Kidney (tissue), 13 donors: ENCODE measurements at regions not wholly inside any gene's neighbourhood (a gene's known extent, or its start where the extent isn't known, plus 50 kb on each side); places are given as distances from the start of the nearest gene placed in this dataset.

Experiments used
- DNase-seq, 5 donors: peaks; one replicate each; pipeline ENCODE4 v3.0.0-alpha.2; 2013 to 2020
- FAIRE-seq: peaks from 2 replicates; lab custom pipeline; 2012; peaks lifted over from hg19 to GRCh38; lab: Jason Lieb, UNC
- H3K27ac ChIP-seq, 2 donors: one replicate each; pipeline ENCODE4 v1.7.0; 2013; ENCODE audit warnings: low read depth in 2 of 2, low read length in 2 of 2, inconsistent platforms in 1 of 2
- H3K27me3 ChIP-seq: one replicate; pipeline ENCODE4 v1.7.1; 2013; ENCODE audit warnings: low read length, inconsistent platforms; ENCODE audit not compliant: control insufficient read depth, insufficient read depth
- H3K36me3 ChIP-seq, 3 donors: one replicate each; pipeline versions ENCODE4 v1.7.0 to v1.7.1; 2013; ENCODE audit warnings: low read length in 3 of 3, control low read depth in 1 of 3, inconsistent platforms in 1 of 3; ENCODE audit not compliant: insufficient read depth in 3 of 3, control insufficient read depth in 2 of 3
- H3K4me1 ChIP-seq, 3 donors: one replicate each; pipeline versions ENCODE4 v1.7.0 to v1.7.1; 2013; ENCODE audit warnings: low read length in 3 of 3, inconsistent platforms in 1 of 3, low read depth in 1 of 3; ENCODE audit not compliant: control insufficient read depth in 2 of 3, insufficient read depth in 2 of 3
- H3K4me3 ChIP-seq, 3 donors: one replicate each; pipeline versions ENCODE4 v1.7.0 to v1.8.1; 2013; ENCODE audit warnings: low read length in 3 of 3, control low read depth in 1 of 3, inconsistent platforms in 1 of 3
- H3K9ac ChIP-seq, 3 donors: one replicate each; pipeline versions ENCODE4 v1.7.0 to v1.7.1; 2013; ENCODE audit warnings: low read length in 3 of 3, control low read depth in 1 of 3, inconsistent platforms in 1 of 3
- H3K9me3 ChIP-seq, 3 donors: one replicate each; pipeline versions ENCODE4 v1.7.0 to v1.7.1; 2013; ENCODE audit warnings: low read length in 3 of 3, control low read depth in 1 of 3, inconsistent platforms in 1 of 3; ENCODE audit not compliant: control insufficient read depth in 2 of 3, insufficient read depth in 1 of 3
- CTCF ChIP-seq: IDR thresholded peaks from 3 replicates; pipeline ENCODE4 v1.5.1; 2012; ENCODE audit warnings: mild to moderate bottlenecking, moderate library complexity, borderline replicate concordance; ENCODE audit not compliant: insufficient read depth; ENCODE audit errors: extremely low read depth
- intact Hi-C: fragments of 100-400 bp; cut with DNase I; formaldehyde crosslinking; loops from one replicate; pipeline ENCODE4 v1.11.1; 2022
- donor health status: control.
- donor health status: control.
- donor health status: control.
- donor health status: control.
- donor health status: control.
- donor health status: DM: yes; HTN: yes; CAD: no.
- donor health status: Normal renal cell carcinoma (clear cell type).

- Histone ChIP-seq H3K36me3 (no peaks in the 10 kb centered on the region), H3K4me1 (no peaks in the 10 kb centered on the region), H3K9ac (no peak overlapping the region), H3K27me3 (no peaks in the 10 kb centered on the region), H3K4me3 (no peak overlapping the region), H3K27ac (no peak overlapping the region), H3K9me3 (no peaks in the 10 kb centered on the region)
- no peak for TF ChIP-seq CTCF
- intact Hi-C loops = no loop called here
- DNase-seq = no peak
- no peak for FAIRE-seq
These were observed 67.8 kb upstream of the PCDH10 start for GRCh38 chr4:133081246-133081645.

DNA sequence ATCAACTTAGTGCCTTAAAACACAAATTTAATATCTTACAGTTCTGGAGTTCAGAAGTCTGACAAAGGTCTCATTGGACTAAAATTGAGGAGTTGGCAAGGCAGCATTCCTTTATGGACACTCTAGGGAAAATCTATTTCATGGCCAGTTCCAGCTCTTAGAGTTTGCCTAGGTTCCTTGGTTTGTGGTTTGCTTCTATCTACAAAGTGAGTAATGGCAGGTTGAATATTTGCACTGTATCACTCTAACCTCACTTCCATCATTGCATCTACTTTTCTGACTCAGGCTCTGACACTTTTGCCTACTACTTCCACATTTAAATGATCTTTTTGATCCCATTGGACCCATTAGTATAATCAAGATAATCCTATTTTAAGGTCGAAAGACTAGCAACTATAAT lies 64.7 kb upstream of the PCDH10 start:
- DNase-seq = no peak
- FAIRE-seq = no peak
- H3K27me3 ChIP-seq = no peaks in the 10 kb centered on the region
- H3K9ac ChIP-seq = no peak overlapping the region
- no peaks in the 10 kb centered on the region for H3K4me1 ChIP-seq
- H3K4me3 ChIP-seq = no peak overlapping the region
- H3K9me3 ChIP-seq = no peaks in the 10 kb centered on the region
- no peaks in the 10 kb centered on the region for H3K36me3 ChIP-seq
- no peak for TF ChIP-seq CTCF
- H3K27ac ChIP-seq = no peak overlapping the region
- intact Hi-C loops = no loop called here

GRCh38 chr4:133095591-133095990 lies 53.5 kb upstream of the PCDH10 start:
- Histone ChIP-seq H3K27me3 (no peaks in the 10 kb centered on the region), H3K9me3 (no peaks in the 10 kb centered on the region), H3K27ac (no peak overlapping the region), H3K4me3 (no peak overlapping the region), H3K4me1 (no peaks in the 10 kb centered on the region), H3K36me3 (no peaks in the 10 kb centered on the region), H3K9ac (no peak overlapping the region)
- FAIRE-seq = no peak
- intact Hi-C loops = no loop called here
- no peak for TF ChIP-seq CTCF
- no peak for DNase-seq

GRCh38 chr4:133096972-133097371 lies 52.1 kb upstream of the PCDH10 start:
- H3K4me3 ChIP-seq = no peak overlapping the region

More at GRCh38 chr4:133096972-133097371, 52.1 kb upstream of the PCDH10 start:
- no peak for TF ChIP-seq CTCF
- DNase-seq = peak in 1 of 5 donors; percentile 2
- no peaks in the 10 kb centered on the region for H3K27me3 ChIP-seq
- no peaks in the 10 kb centered on the region for H3K4me1 ChIP-seq
- no peaks in the 10 kb centered on the region for H3K9me3 ChIP-seq
- no peak overlapping the region for H3K27ac ChIP-seq
- no peaks in the 10 kb centered on the region for H3K36me3 ChIP-seq
- intact Hi-C loops = no loop called here
- no peak overlapping the region for H3K9ac ChIP-seq
- no peak for FAIRE-seq
